ENCODE measurements at regions not wholly inside any gene's neighbourhood (a gene's known extent, or its start where the extent isn't known, plus 50 kb on each side); places are given as distances from the start of the nearest gene placed in this dataset.

GRCh38 chr14:101616202-101616601 lies 54.9 kb downstream of the DIO3 start:
- no peak for DNase-seq (ENCODE audit: extremely low read depth, low read depth)
- no peak for TF ChIP-seq CTCF (IDR thresholded peaks at IDR 0.05; ENCODE audit: low read depth, low read length, missing control alignments)
- H3K4me3 ChIP-seq (replicated peaks; ENCODE audit: low read depth, low read length) = no peak overlapping the region

- no peak for DNase-seq (ENCODE audit: extremely low read depth, low read depth)
- TF ChIP-seq CTCF (IDR thresholded peaks at IDR 0.05; ENCODE audit: low read depth, low read length, missing control alignments) = no peak
- no peak overlapping the region for H3K4me3 ChIP-seq (replicated peaks; ENCODE audit: low read depth, low read length)
These were observed 58.2 kb downstream of the DIO3 start for GRCh38 chr14:101619484-101619883.

- no peak for TF ChIP-seq CTCF (IDR thresholded peaks at IDR 0.05; ENCODE audit: low read depth, low read length, missing control alignments)
- no peak for DNase-seq (ENCODE audit: extremely low read depth, low read depth)
- no peak overlapping the region for H3K4me3 ChIP-seq (replicated peaks; ENCODE audit: low read depth, low read length)
These were observed 58.9 kb downstream of the DIO3 start for GRCh38 chr14:101620031-101620788.

GRCh38 chr14:101620821-101621785 lies 59.8 kb downstream of the DIO3 start:
- TF ChIP-seq CTCF (IDR thresholded peaks at IDR 0.05; ENCODE audit: low read depth, low read length, missing control alignments) = no peak
- no peak overlapping the region for H3K4me3 ChIP-seq (replicated peaks; ENCODE audit: low read depth, low read length)

DNA sequence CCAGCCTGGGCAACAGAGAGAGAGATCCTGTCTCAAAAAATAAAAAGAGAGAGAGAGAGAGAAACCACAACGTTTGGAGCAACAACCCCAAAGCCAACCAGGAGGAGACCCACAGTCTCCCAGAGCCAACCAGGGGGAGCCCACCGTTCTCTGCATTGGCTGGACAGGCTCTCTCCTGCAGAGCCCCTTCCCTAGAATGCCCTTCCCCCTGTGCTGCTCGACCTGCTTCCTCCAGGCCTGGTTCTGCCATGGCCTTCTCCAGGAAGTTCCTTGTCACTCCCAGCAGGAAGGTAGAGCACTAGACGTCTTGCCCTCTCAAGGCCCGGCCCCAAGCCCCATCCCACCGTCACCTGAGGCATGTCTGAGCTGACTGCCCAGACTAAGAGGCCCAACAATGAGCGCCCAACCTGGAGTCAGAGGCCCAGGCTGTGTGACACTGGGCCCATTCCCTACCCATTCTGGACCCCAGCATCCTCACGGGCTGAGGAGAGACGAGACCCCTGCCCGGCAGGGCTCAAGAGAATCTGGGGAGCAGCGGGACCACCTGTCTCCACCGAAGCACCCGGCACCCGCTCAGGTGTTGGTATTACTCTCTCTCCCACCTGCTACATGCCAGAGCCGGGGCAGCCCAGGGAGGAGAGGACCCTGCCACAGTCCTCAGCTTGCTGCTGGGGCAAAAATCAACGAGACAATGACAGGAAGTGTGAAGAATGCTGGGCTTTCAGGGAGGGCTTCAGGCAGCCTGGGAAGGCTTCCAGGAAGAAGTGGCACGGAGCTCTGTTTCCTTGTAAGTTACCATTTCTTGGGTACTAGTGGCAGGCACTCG lies 61.2 kb downstream of the DIO3 start:
- TF ChIP-seq CTCF (IDR thresholded peaks at IDR 0.05; ENCODE audit: low read depth, low read length, missing control alignments) = no peak
- DNase-seq (ENCODE audit: extremely low read depth, low read depth) = no peak
- H3K4me3 ChIP-seq (replicated peaks; ENCODE audit: low read depth, low read length) = no peak overlapping the region

More at GRCh38 chr14:101620821-101621785, 59.8 kb downstream of the DIO3 start:
- no peak for DNase-seq (ENCODE audit: extremely low read depth, low read depth)

DNA sequence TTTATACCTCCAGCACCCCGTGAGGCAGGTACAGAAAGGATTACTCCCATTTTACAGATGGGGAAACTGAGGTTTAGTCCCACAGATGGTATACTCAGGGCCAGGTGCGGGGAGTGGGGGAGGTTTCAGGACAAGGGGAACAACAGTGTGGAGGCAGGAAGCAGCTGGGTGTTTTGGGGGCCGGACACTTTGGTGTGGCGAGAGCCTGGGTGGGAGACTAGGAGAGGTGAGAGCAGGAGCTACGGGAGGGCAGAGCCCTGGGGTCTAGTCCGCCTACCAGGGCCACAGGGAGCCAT lies 61.7 kb downstream of the DIO3 start:
- TF ChIP-seq CTCF (IDR thresholded peaks at IDR 0.05; ENCODE audit: low read depth, low read length, missing control alignments) = no peak

More for the DNA sequence above, 61.7 kb downstream of the DIO3 start:
- no peak overlapping the region for H3K4me3 ChIP-seq (replicated peaks; ENCODE audit: low read depth, low read length)
- no peak for DNase-seq (ENCODE audit: extremely low read depth, low read depth)

Measured in HFF-Myc (cell line).